NCI-H345 (cell line): ENCODE measurements at regions not wholly inside any gene's neighbourhood (a gene's known extent, or its start where the extent isn't known, plus 50 kb on each side); places are given as distances from the start of the nearest gene placed in this dataset.
"Not testable (repeated sequence)": the region's sequence is repeated elsewhere in the genome, so short reads cannot be mapped to it uniquely, and the experiment has no call there.

ENCODE experiments used
- DNase-seq: peaks from one replicate; lab custom pipeline; 2025; lab: John Stamatoyannopoulos, UW

- DNase-seq, result peak; percentile 24
Observed at GRCh38 chr1:102365071-102365470, 368.3 kb upstream of the OLFM3 start.

- DNase-seq, result no peak
Observed at GRCh38 chr1:102336602-102337001, 339.9 kb upstream of the OLFM3 start.

GRCh38 chr1:102318104-102318806 lies 321.5 kb upstream of the OLFM3 start:
- DNase-seq, result no peak

GRCh38 chr1:102315096-102315495 lies 318.4 kb upstream of the OLFM3 start:
- DNase-seq, result no peak

- DNase-seq, result no peak
Observed at GRCh38 chr1:102296116-102296515, 299.4 kb upstream of the OLFM3 start.

- DNase-seq, result no peak
Observed at GRCh38 chr1:102282955-102283354, 286.2 kb upstream of the OLFM3 start.

GRCh38 chr1:102262994-102263393 lies 266.3 kb upstream of the OLFM3 start:
- DNase-seq, result no peak

- no peak for DNase-seq
Observed at GRCh38 chr1:102252731-102253505, 256.2 kb upstream of the OLFM3 start.

GRCh38 chr1:102241431-102242338 lies 245.0 kb upstream of the OLFM3 start:
- DNase-seq, result no peak

- no peak for DNase-seq
Observed at GRCh38 chr1:102239247-102239646, 242.5 kb upstream of the OLFM3 start.

GRCh38 chr1:102234753-102235359 lies 238.1 kb upstream of the OLFM3 start:
- no peak for DNase-seq

GRCh38 chr1:102219463-102219862 lies 222.7 kb upstream of the OLFM3 start:
- DNase-seq, result no peak

GRCh38 chr1:102210891-102211290 lies 214.2 kb upstream of the OLFM3 start:
- not testable (repeated sequence) for DNase-seq

GRCh38 chr1:102191723-102192122 lies 195.0 kb upstream of the OLFM3 start:
- DNase-seq, result peak; percentile 79

GRCh38 chr1:102190429-102190828 lies 193.7 kb upstream of the OLFM3 start:
- peak; percentile 7 for DNase-seq

- no peak for DNase-seq
Observed at GRCh38 chr1:102186536-102186935, 189.8 kb upstream of the OLFM3 start.

- DNase-seq, result no peak
Observed at GRCh38 chr1:102185260-102185659, 188.5 kb upstream of the OLFM3 start.

- DNase-seq, result no peak
Observed at GRCh38 chr1:102184477-102184876, 187.8 kb upstream of the OLFM3 start.

- DNase-seq, result no peak
Observed at GRCh38 chr1:102183711-102184110, 187.0 kb upstream of the OLFM3 start.

GRCh38 chr1:102182603-102183260 lies 186.0 kb upstream of the OLFM3 start:
- no peak for DNase-seq

GRCh38 chr1:102181341-102181740 lies 184.6 kb upstream of the OLFM3 start:
- DNase-seq, result no peak
